PC-9 (cell line): ENCODE measurements at regions not wholly inside any gene's neighbourhood (a gene's known extent, or its start where the extent isn't known, plus 50 kb on each side); places are given as distances from the start of the nearest gene placed in this dataset.

Source experiments
- BruUV-seq: library from RNA; stranded (reverse); fragments of 400-500 nt; replicated peaks from 2 replicates; lab custom pipeline; 2021; lab: Mats Ljungman, UMichigan
- CTCF ChIA-PET: fragments of 300-600 bp; sonication (Branson Sonifier 250); formaldehyde crosslinking; loops from one replicate; lab custom pipeline; 2022; ENCODE audit warnings: antibody characterized with exemption; lab: Charles Lee
- POLR2A ChIA-PET: fragments of 300-600 bp; sonication (Branson Sonifier 250); formaldehyde crosslinking; loops from one replicate; lab custom pipeline; 2022; ENCODE audit warnings: antibody characterized with exemption; ENCODE audit not compliant: unreplicated experiment; lab: Charles Lee
- DNase-seq, 2 experiments: peaks; one replicate each; pipeline versions ENCODE4 v3.0.0 to v3.0.0-alpha.2; 2015 to 2022; ENCODE audit warnings: mixed read lengths in 1 of 2
- H2AFZ ChIP-seq: fragments of 200-600 bp; sonication (generic); 2 replicates; pipeline ENCODE4 v1.8.1; 2017; ENCODE audit warnings: antibody characterized with exemption
- H3F3A ChIP-seq: fragments of 200-600 bp; sonication (generic); 2 replicates; pipeline ENCODE4 v1.8.1; 2017; ENCODE audit warnings: antibody characterized with exemption, mild to moderate bottlenecking, low read depth; ENCODE audit not compliant: insufficient read depth
- H3K27ac ChIP-seq: fragments of 200-600 bp; sonication (generic); 2 replicates; pipeline ENCODE4 v1.6.1; 2016; ENCODE audit warnings: mixed run types
- H3K27me3 ChIP-seq: fragments of 200-600 bp; sonication (generic); 2 replicates; pipeline ENCODE4 v1.6.1; 2016; ENCODE audit warnings: low read depth, mixed run types; ENCODE audit not compliant: insufficient read depth
- H3K36me3 ChIP-seq: fragments of 200-600 bp; sonication (generic); 2 replicates; pipeline ENCODE4 v1.6.1; 2016; ENCODE audit warnings: low read depth, mixed run types
- H3K4me1 ChIP-seq: fragments of 200-600 bp; sonication (generic); replicated peaks from 2 replicates; pipeline ENCODE4 v1.6.1; 2016; ENCODE audit warnings: mixed run types; ENCODE audit not compliant: insufficient read depth
- H3K4me2 ChIP-seq: fragments of 200-600 bp; sonication (generic); 2 replicates; pipeline ENCODE4 v1.6.1; 2017; ENCODE audit warnings: mixed run types
- H3K4me3 ChIP-seq: fragments of 200-600 bp; sonication (generic); 2 replicates; pipeline ENCODE4 v1.6.1; 2016; ENCODE audit warnings: mixed run types
- H3K79me2 ChIP-seq: fragments of 200-600 bp; sonication (generic); 2 replicates; pipeline ENCODE4 v1.6.1; 2017; ENCODE audit warnings: low read depth, mixed run types
- H3K9me2 ChIP-seq: fragments of 200-600 bp; sonication (generic); 2 replicates; pipeline ENCODE4 v1.8.1; 2017; ENCODE audit warnings: mild to moderate bottlenecking; ENCODE audit not compliant: insufficient read depth
- H3K9me3 ChIP-seq: fragments of 200-600 bp; sonication (generic); 2 replicates; pipeline ENCODE4 v1.8.1; 2016; ENCODE audit warnings: low read depth; ENCODE audit not compliant: insufficient read depth
- H4K20me1 ChIP-seq: fragments of 200-600 bp; sonication (generic); 2 replicates; pipeline ENCODE4 v1.8.1; 2017; ENCODE audit not compliant: insufficient read depth
- EZH2 ChIP-seq: fragments of 200-600 bp; sonication (generic); IDR thresholded peaks from 2 replicates; pipeline ENCODE4 v1.8.0; 2017; ENCODE audit warnings: antibody characterized with exemption, low read depth
- intact Hi-C: fragments of 100-400 bp; cut with micrococcal nuclease; formaldehyde crosslinking; loops from one replicate; pipeline ENCODE4 v1.10.0; 2022; ENCODE audit not compliant: unreplicated experiment
- TF ChIP-seq, protein P1 (sequence below): fragments of 200-600 bp; sonication (generic); conservative IDR thresholded peaks from 2 replicates; pipeline ENCODE4 v1.6.1; 2017; ENCODE audit warnings: mixed run types, antibody characterized with exemption, mild to moderate bottlenecking, moderate library complexity

DNA sequence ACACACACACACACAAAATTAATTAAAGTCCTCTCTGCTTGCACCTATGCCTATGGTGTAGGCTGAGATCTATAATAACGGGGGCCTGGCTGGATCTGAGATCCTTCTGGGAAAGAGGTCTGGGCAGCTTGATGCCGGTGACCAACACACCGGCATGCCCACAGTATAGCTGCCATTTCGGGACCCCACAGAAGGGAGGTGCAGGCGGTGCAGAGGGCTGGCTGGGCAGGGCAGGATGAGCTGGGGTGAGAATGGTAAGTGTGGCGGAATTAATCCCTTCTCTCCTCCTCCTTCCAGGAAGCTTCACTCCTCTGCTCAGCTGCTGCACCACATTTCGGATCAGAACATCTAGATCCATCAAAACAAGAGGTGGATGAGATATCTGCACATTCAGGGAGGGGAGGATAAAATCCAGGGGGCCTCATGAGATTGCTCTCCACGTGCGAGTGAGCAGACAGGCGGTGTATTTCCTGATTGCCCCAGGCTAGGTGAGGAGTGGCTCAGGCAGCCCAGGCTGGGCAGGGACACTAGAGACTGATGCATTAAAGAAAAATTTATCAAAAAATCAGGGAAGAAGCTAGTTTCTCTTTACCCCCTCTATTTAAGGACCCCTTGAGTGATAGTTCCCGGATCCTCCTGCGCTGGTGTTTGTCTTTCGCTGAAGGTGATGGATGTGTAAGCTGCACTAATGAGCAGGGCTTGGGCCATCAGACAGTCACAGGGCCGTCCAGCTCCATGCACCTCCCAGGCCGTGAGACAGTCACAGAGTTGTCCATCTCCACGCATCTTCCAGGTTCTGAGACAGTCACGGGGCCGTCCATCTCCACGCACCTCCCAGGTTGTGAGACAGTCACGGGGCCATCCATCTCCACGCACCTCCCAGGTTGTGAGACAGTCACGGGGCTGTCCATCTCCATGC lies 449.9 kb downstream of the PTPRU start:
- H3K9me3 ChIP-seq = no peaks in the 10 kb centered on the region
- H3K27ac ChIP-seq = no peak overlapping the region
- intact Hi-C loops = loop anchor here (10.0 kb wide), 1 partner anchor 111 kb away; no protein-coding TSS in a partner anchor
- no peak overlapping the region for H2AFZ ChIP-seq
- no peaks in the 10 kb centered on the region for H3K9me2 ChIP-seq
- H4K20me1 ChIP-seq = no peaks in the 10 kb centered on the region
- no peaks in the 10 kb centered on the region for H3K4me1 ChIP-seq
- TF ChIP-seq EZH2 = no peak
- TF ChIP-seq, protein P1, sequence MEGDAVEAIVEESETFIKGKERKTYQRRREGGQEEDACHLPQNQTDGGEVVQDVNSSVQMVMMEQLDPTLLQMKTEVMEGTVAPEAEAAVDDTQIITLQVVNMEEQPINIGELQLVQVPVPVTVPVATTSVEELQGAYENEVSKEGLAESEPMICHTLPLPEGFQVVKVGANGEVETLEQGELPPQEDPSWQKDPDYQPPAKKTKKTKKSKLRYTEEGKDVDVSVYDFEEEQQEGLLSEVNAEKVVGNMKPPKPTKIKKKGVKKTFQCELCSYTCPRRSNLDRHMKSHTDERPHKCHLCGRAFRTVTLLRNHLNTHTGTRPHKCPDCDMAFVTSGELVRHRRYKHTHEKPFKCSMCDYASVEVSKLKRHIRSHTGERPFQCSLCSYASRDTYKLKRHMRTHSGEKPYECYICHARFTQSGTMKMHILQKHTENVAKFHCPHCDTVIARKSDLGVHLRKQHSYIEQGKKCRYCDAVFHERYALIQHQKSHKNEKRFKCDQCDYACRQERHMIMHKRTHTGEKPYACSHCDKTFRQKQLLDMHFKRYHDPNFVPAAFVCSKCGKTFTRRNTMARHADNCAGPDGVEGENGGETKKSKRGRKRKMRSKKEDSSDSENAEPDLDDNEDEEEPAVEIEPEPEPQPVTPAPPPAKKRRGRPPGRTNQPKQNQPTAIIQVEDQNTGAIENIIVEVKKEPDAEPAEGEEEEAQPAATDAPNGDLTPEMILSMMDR = no peak
- H3K79me2 ChIP-seq = no peaks in the 10 kb centered on the region
- DNase-seq = no peak
- ChIA-PET CTCF (interaction anchor here (0.5 to 1.3 kb wide), 3 partner anchors 17 to 444 kb away, joined by 5 read pairs; no protein-coding TSS in a partner anchor), POLR2A (no interaction called here)
- no peaks in the 10 kb centered on the region for H3K27me3 ChIP-seq
- no peaks in the 10 kb centered on the region for H3F3A ChIP-seq
- no peak overlapping the region for H3K4me3 ChIP-seq
- BruUV-seq = no TSS peak
- no peaks in the 10 kb centered on the region for H3K36me3 ChIP-seq
- H3K4me2 ChIP-seq = no peak overlapping the region

DNA sequence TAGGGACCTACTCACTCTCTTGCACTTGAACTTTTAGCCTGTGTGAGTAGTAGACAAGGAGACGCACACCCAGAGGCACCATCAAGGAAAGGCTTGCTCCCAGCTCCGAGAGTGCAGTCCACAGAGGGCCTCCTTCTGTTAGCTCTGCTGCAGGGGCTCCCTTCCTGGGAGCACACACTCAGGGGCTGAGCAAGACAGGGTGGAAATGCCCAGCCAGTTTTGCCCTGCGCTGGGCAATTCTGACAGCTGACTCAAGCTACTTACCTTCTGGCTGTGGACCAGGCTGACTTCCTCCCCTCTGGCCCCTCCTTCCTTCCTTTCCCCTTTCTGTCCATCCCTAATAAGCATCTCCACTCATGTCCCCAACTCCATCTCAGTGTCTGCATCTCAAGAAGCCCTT lies 449.1 kb downstream of the PTPRU start:
- no peaks in the 10 kb centered on the region for H3K9me3 ChIP-seq
- intact Hi-C loops = loop anchor here (10.0 kb wide), 1 partner anchor 111 kb away; no protein-coding TSS in a partner anchor
- no peak for DNase-seq
- H3K9me2 ChIP-seq = no peaks in the 10 kb centered on the region
- ChIA-PET POLR2A (no interaction called here), CTCF (no interaction called here)
- no peak overlapping the region for H3K27ac ChIP-seq
- no peaks in the 10 kb centered on the region for H3K79me2 ChIP-seq
- no peaks in the 10 kb centered on the region for H3F3A ChIP-seq
- BruUV-seq = no TSS peak
- H3K36me3 ChIP-seq = no peaks in the 10 kb centered on the region
- no peak overlapping the region for H3K4me2 ChIP-seq
- H3K4me3 ChIP-seq = no peak overlapping the region
- no peak overlapping the region for H2AFZ ChIP-seq
- no peaks in the 10 kb centered on the region for H3K27me3 ChIP-seq
- no peaks in the 10 kb centered on the region for H4K20me1 ChIP-seq
- no peaks in the 10 kb centered on the region for H3K4me1 ChIP-seq
- TF ChIP-seq EZH2 = no peak
- TF ChIP-seq, protein P1 = no peak

DNA sequence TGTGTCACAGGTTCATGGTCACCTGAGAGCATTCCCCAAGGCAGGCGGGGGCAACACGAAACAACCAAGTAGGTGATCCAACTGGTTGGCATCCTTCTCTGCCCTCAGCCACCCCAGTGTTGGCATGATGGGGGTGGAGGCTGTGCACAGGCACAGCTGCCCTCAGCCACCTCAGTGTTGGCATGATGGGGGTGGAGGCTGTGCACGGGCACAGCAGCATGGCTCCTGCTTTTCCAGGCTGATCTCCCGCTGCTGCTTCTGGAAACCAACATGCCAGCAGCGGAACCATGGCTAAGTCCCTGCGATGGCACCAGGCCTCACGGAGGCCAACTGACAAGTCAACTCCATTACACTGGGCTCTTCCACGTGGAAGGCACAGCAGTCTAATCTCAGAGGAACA lies 447.8 kb downstream of the PTPRU start:
- Histone ChIP-seq H3F3A (no peaks in the 10 kb centered on the region), H3K4me2 (no peak overlapping the region), H4K20me1 (no peaks in the 10 kb centered on the region), H2AFZ (no peak overlapping the region), H3K4me3 (no peak overlapping the region), H3K9me3 (no peaks in the 10 kb centered on the region), H3K36me3 (no peaks in the 10 kb centered on the region), H3K27ac (no peak overlapping the region), H3K79me2 (no peaks in the 10 kb centered on the region), H3K27me3 (no peaks in the 10 kb centered on the region), H3K9me2 (no peaks in the 10 kb centered on the region), H3K4me1 (no peaks in the 10 kb centered on the region)
- no TSS peak for BruUV-seq
- intact Hi-C loops = loop anchor here (10.0 kb wide), 1 partner anchor 109 kb away; no protein-coding TSS in a partner anchor
- no peak for DNase-seq
- ChIA-PET CTCF (no interaction called here), POLR2A (no interaction called here)
- no peak for TF ChIP-seq EZH2
- TF ChIP-seq, protein P1 = no peak
